ENCODE measurements at regions not wholly inside any gene's neighbourhood (a gene's known extent, or its start where the extent isn't known, plus 50 kb on each side); places are given as distances from the start of the nearest gene placed in this dataset.

GRCh38 chr17:72489272-72489641 is 368.4 kb downstream of the SOX9 start:
- no peak for TF ChIP-seq CTCF (IDR thresholded peaks at IDR 0.05; ENCODE audit: low read depth, low read length, missing input control)
- TF ChIP-seq REST (IDR thresholded peaks at IDR 0.05): no peak

Measured in liver (tissue), 2 donors.